22Rv1 (cell line): ENCODE measurements at regions not wholly inside any gene's neighbourhood (a gene's known extent, or its start where the extent isn't known, plus 50 kb on each side); places are given as distances from the start of the nearest gene placed in this dataset.

Source experiments
- CTCF ChIP-seq: fragments of 450-650 bp; IDR thresholded peaks from 2 replicates; pipeline ENCODE4 v1.5.1; 2017; ENCODE audit warnings: mild to moderate bottlenecking
- ZFX ChIP-seq: fragments of 450-650 bp; IDR thresholded peaks from 2 replicates; pipeline ENCODE4 v1.6.1; 2017; ENCODE audit warnings: antibody characterized with exemption, borderline replicate concordance

GRCh38 chr2:118222273-118222594 is 134.0 kb downstream of the INSIG2 start:
- TF ChIP-seq CTCF, result peak; percentile 26; the same call in 1 of the 2 replicates
- no peak for TF ChIP-seq ZFX
